ENCODE measurements at regions not wholly inside any gene's neighbourhood (a gene's known extent, or its start where the extent isn't known, plus 50 kb on each side); places are given as distances from the start of the nearest gene placed in this dataset.

DNA sequence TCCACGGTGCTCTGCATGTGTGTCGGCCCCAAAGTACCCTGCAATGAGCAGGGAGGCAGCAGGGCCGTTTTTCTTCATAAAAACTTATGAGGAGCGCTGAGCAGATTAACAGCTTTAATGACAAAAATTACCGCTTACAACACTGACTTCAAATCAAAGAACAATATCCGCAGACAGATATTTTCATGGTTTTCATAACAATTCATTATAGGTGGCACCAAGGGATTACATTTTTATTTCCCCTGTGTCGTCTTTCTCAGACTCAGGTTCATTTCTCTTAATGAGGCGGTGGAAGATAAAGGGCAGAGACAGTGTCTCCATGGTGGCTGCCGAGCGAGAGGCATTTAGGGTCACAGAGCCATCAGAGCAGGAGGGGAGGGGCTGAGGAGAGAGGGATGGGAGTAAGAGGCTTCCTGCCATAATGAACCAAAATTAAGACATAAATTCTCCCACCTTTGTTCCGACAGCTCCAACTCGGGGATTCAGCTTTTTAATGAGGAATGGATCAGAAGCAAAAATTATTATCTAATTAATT, 240.7 kb upstream of the CLINT1 start:
- TF ChIP-seq, protein P1, sequence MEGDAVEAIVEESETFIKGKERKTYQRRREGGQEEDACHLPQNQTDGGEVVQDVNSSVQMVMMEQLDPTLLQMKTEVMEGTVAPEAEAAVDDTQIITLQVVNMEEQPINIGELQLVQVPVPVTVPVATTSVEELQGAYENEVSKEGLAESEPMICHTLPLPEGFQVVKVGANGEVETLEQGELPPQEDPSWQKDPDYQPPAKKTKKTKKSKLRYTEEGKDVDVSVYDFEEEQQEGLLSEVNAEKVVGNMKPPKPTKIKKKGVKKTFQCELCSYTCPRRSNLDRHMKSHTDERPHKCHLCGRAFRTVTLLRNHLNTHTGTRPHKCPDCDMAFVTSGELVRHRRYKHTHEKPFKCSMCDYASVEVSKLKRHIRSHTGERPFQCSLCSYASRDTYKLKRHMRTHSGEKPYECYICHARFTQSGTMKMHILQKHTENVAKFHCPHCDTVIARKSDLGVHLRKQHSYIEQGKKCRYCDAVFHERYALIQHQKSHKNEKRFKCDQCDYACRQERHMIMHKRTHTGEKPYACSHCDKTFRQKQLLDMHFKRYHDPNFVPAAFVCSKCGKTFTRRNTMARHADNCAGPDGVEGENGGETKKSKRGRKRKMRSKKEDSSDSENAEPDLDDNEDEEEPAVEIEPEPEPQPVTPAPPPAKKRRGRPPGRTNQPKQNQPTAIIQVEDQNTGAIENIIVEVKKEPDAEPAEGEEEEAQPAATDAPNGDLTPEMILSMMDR (IDR thresholded peaks at IDR 0.05; ENCODE audit: insufficient read depth, low read depth, low read length), result no peak
- Histone ChIP-seq H3K27me3 (ENCODE audit: control insufficient read depth, insufficient read depth, low read length) (no peaks in the 10 kb centered on the region), H3K4me3 (ENCODE audit: low read depth, low read length) (no peak overlapping the region), H3K36me3 (ENCODE audit: control insufficient read depth, insufficient read depth, low read length) (no peaks in the 10 kb centered on the region)
- no peak for DNase-seq (ENCODE audit: low read depth)
- POLR2A ChIA-PET, result no interaction called here
- CTCF ChIA-PET, result interaction anchor here (0.9 kb wide), 1 partner anchor 58 kb away, joined by 3 read pairs; no protein-coding TSS in a partner anchor

DNA sequence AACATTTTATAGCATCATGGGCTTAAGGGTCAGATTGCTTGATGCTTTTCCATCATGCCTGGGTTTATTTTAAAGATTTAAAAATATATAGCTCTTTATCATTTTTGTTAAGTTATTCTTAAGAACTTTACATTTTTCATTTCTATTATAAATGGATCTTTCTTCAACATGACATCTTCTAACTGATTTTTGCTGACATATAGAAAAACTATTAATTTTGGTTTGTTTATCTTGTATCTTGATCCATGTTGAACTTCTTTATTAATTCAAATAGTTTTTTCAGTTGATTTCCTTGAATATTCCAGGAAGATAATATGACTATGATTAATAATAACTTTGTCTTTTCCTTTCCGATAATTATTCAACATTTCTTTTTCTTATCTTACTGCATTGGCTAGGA, 237.9 kb upstream of the CLINT1 start:
- CTCF ChIA-PET, result interaction anchor here (1.9 kb wide), 1 partner anchor 21 kb away, joined by 9 read pairs; no protein-coding TSS in a partner anchor

DNA sequence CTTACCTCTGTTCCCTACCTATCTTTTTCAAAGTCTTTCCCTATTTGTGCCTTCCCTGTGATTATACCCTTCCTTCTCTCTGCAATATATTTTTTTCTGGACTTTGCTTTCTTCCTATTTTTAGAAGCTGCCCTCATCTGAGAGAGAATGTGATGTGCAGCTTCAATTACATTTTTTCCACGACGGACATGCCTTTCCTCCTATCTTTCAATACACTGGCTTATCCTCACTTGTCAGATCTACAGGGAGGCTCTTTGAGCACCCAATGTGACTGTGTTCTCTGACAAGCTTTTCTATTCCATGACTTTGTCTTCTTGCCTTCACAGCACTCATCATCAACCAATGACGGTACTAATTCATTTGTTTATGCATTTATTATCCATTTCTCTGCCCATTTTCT, 227.9 kb upstream of the CLINT1 start:
- TF ChIP-seq, protein P1 (IDR thresholded peaks at IDR 0.05; ENCODE audit: insufficient read depth, low read depth, low read length), result no peak
- no peaks in the 10 kb centered on the region for H3K36me3 ChIP-seq (ENCODE audit: control insufficient read depth, insufficient read depth, low read length)
- no peak overlapping the region for H3K4me3 ChIP-seq (ENCODE audit: low read depth, low read length)
- no peaks in the 10 kb centered on the region for H3K27me3 ChIP-seq (ENCODE audit: control insufficient read depth, insufficient read depth, low read length)
- POLR2A ChIA-PET, result no interaction called here
- DNase-seq (ENCODE audit: low read depth), result no peak
- CTCF ChIA-PET, result interaction anchor here (1.3 to 1.8 kb wide), 2 partner anchors 11 to 88 kb away, joined by 3 to 9 read pairs; no protein-coding TSS in a partner anchor

More for the DNA sequence above, 237.9 kb upstream of the CLINT1 start:
- DNase-seq (ENCODE audit: low read depth), result no peak
- Histone ChIP-seq H3K4me3 (ENCODE audit: low read depth, low read length) (no peak overlapping the region), H3K36me3 (ENCODE audit: control insufficient read depth, insufficient read depth, low read length) (no peaks in the 10 kb centered on the region), H3K27me3 (ENCODE audit: control insufficient read depth, insufficient read depth, low read length) (no peaks in the 10 kb centered on the region)
- POLR2A ChIA-PET, result no interaction called here
- TF ChIP-seq, protein P1 (IDR thresholded peaks at IDR 0.05; ENCODE audit: insufficient read depth, low read depth, low read length), result no peak

DNA sequence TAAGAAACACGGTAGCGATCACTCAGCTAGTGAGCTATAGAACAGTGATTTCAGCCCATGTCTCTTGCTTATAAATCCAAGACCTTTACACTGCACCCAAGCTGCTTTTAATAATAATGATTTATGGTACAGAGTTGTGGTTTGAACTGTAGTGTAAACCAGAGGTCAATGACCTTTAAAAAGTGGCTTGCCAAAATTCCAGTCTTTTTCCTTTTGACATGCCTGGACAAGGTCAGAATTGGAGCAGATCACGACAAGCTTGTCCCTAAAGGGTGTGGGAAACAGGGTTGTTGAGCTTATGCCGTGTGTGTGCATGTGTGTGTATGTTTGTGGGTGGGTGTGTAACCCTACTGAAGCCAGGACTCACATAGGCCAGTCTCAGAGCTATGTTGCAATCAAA, 225.3 kb upstream of the CLINT1 start:
- ChIA-PET POLR2A (no interaction called here), CTCF (interaction anchor here (1.1 to 2.0 kb wide), 4 partner anchors 8 to 11 kb away, joined by 4 to 29 read pairs (median 6); no protein-coding TSS in a partner anchor)
- no peak for DNase-seq (ENCODE audit: low read depth)
- Histone ChIP-seq H3K27me3 (ENCODE audit: control insufficient read depth, insufficient read depth, low read length) (no peaks in the 10 kb centered on the region), H3K4me3 (ENCODE audit: low read depth, low read length) (no peak overlapping the region), H3K36me3 (ENCODE audit: control insufficient read depth, insufficient read depth, low read length) (no peaks in the 10 kb centered on the region)
- TF ChIP-seq, protein P1 (IDR thresholded peaks at IDR 0.05; ENCODE audit: insufficient read depth, low read depth, low read length), result no peak

DNA sequence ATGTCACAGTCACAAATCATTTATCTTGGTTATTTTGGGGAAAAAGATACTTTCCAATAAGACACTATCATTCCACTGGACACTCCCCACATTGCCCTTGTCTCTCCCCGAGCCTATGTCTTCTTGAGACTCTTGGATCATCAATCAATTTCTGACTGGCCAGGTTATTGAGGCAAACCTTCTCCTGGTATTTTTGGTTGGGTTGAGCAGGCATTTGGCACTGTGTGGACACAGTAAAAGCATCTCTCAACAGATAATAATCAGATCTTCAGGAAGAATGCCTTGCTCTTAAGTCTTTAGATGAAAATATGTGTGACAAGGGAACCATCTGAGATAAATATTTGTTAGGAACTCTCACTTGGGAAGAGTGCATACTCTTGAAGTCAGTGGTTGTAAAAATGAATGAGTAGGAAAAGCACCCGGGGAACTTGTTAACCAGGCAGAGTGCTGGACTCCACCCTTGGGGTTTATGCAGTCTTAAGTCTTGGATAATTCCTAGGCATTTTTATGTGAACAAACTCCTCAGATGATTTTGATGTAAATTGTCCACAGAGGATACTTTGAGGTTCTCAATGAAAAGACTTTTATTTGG, 223.8 kb upstream of the CLINT1 start:
- Histone ChIP-seq H3K27me3 (ENCODE audit: control insufficient read depth, insufficient read depth, low read length) (no peaks in the 10 kb centered on the region), H3K36me3 (ENCODE audit: control insufficient read depth, insufficient read depth, low read length) (no peaks in the 10 kb centered on the region), H3K4me3 (ENCODE audit: low read depth, low read length) (no peak overlapping the region)
- no peak for DNase-seq (ENCODE audit: low read depth)
- CTCF ChIA-PET, result interaction anchor here (1.4 to 2.0 kb wide), 2 partner anchors 7 to 9 kb away, joined by 4 to 29 read pairs; no protein-coding TSS in a partner anchor
- TF ChIP-seq, protein P1 (IDR thresholded peaks at IDR 0.05; ENCODE audit: insufficient read depth, low read depth, low read length), result no peak
- POLR2A ChIA-PET, result no interaction called here
